ENCODE measurements at regions not wholly inside any gene's neighbourhood (a gene's known extent, or its start where the extent isn't known, plus 50 kb on each side); places are given as distances from the start of the nearest gene placed in this dataset.

DNA sequence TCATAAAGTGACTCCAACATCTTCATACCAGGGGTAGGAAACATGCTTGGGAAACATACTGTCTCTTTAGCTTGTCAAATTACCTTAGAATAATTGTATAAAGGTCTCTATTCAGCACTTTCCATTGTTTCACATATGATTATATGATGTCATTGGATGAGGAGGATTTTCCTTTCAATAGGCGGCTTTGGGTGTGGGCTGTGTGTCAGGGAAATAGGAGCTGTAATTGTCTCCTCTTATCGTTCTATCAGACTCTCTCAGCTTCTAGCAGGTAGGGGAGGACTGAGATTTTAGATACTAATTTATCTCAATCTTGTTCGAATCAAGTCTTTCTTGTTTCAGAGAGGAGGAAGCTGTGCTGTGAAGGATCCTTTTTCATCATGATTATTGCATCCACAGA lies 179.4 kb upstream of the OLIG3 start:
- TF ChIP-seq BHLHE40 (IDR thresholded peaks at IDR 0.05; ENCODE audit: low read depth, low read length) (no peak), MAZ (IDR thresholded peaks at IDR 0.05; ENCODE audit: borderline replicate concordance, low read depth, low read length) (no peak)
